DOHH2 (cell line): ENCODE measurements at regions not wholly inside any gene's neighbourhood (a gene's known extent, or its start where the extent isn't known, plus 50 kb on each side); places are given as distances from the start of the nearest gene placed in this dataset.
"Not testable (repeated sequence)": the region's sequence is repeated elsewhere in the genome, so short reads cannot be mapped to it uniquely, and the experiment has no call there.

Experiments
- EZH2phosphoT487 ChIP-seq: fragments of 200-600 bp; sonication (generic); IDR thresholded peaks from 2 replicates; pipeline ENCODE4 v1.6.1; 2017; ENCODE audit warnings: borderline replicate concordance, mild to moderate bottlenecking, antibody characterized with exemption, low read length, moderate library complexity, mixed read lengths
- TF ChIP-seq, protein P1 (sequence below): fragments of 200-600 bp; sonication (generic); IDR thresholded peaks from one replicate; pipeline ENCODE4 v1.5.1; 2014; ENCODE audit warnings: antibody characterized with exemption, mild to moderate bottlenecking, low read depth, low read length; ENCODE audit not compliant: poor library complexity, severe bottlenecking

DNA sequence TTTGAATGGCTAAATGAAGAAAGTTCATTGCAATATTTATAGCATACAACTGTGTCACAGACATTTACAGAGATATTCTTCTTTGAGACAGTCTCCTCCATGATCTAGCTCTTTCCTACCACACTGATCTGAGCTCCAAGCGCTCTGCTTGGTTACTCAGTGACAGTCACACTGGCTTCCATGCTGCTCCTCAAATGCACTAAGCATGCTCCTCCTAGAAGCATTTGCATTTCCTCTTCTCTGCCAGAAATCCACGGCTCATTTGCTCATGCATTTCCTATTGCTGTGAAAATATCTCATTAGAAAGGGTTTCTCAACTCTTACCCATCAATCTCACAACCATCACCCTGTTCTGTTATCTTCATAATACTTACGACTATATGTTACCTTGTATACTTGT, 208.2 kb downstream of the UBE2NL start:
- TF ChIP-seq, protein P1, sequence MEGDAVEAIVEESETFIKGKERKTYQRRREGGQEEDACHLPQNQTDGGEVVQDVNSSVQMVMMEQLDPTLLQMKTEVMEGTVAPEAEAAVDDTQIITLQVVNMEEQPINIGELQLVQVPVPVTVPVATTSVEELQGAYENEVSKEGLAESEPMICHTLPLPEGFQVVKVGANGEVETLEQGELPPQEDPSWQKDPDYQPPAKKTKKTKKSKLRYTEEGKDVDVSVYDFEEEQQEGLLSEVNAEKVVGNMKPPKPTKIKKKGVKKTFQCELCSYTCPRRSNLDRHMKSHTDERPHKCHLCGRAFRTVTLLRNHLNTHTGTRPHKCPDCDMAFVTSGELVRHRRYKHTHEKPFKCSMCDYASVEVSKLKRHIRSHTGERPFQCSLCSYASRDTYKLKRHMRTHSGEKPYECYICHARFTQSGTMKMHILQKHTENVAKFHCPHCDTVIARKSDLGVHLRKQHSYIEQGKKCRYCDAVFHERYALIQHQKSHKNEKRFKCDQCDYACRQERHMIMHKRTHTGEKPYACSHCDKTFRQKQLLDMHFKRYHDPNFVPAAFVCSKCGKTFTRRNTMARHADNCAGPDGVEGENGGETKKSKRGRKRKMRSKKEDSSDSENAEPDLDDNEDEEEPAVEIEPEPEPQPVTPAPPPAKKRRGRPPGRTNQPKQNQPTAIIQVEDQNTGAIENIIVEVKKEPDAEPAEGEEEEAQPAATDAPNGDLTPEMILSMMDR = not testable (repeated sequence)
- not testable (repeated sequence) for TF ChIP-seq EZH2phosphoT487
